Superior temporal gyrus (tissue), 1 donor: ENCODE measurements at regions not wholly inside any gene's neighbourhood (a gene's known extent, or its start where the extent isn't known, plus 50 kb on each side); places are given as distances from the start of the nearest gene placed in this dataset.

ENCODE experiments used
- DNase-seq: peaks from one replicate; pipeline ENCODE4 v3.0.0-alpha.2; 2016; ENCODE audit errors: extremely low spot score

- no peak for DNase-seq
Measured at GRCh38 chr3:28816017-28816416, 464.9 kb upstream of the RBMS3 start.

GRCh38 chr3:28824316-28824715 lies 456.6 kb upstream of the RBMS3 start:
- no peak for DNase-seq

- DNase-seq: no peak
Measured at GRCh38 chr3:28826840-28827239, 454.0 kb upstream of the RBMS3 start.

GRCh38 chr3:28835249-28835648 lies 445.6 kb upstream of the RBMS3 start:
- DNase-seq: no peak

- peak; percentile 30 for DNase-seq
Measured at GRCh38 chr3:28835751-28836150, 445.1 kb upstream of the RBMS3 start.

- no peak for DNase-seq
Measured at GRCh38 chr3:28836199-28836598, 444.7 kb upstream of the RBMS3 start.

- DNase-seq: no peak
Measured at GRCh38 chr3:28840976-28841376, 439.9 kb upstream of the RBMS3 start.

- DNase-seq: no peak
Measured at GRCh38 chr3:28841441-28841840, 439.4 kb upstream of the RBMS3 start.

GRCh38 chr3:28844298-28845005 lies 436.4 kb upstream of the RBMS3 start:
- no peak for DNase-seq

GRCh38 chr3:28845006-28845324 lies 435.9 kb upstream of the RBMS3 start:
- no peak for DNase-seq

GRCh38 chr3:28846971-28847478 lies 433.8 kb upstream of the RBMS3 start:
- DNase-seq: no peak

- no peak for DNase-seq
Measured at GRCh38 chr3:28847736-28848135, 433.1 kb upstream of the RBMS3 start.

- no peak for DNase-seq
Measured at GRCh38 chr3:28850186-28850585, 430.7 kb upstream of the RBMS3 start.

- DNase-seq: no peak
Measured at GRCh38 chr3:28853830-28854229, 427.0 kb upstream of the RBMS3 start.

- DNase-seq: no peak
Measured at GRCh38 chr3:28856796-28857195, 424.1 kb upstream of the RBMS3 start.

- no peak for DNase-seq
Measured at GRCh38 chr3:28859897-28860296, 421.0 kb upstream of the RBMS3 start.

- peak; percentile 50 for DNase-seq
Measured at GRCh38 chr3:28860307-28860706, 420.6 kb upstream of the RBMS3 start.

GRCh38 chr3:28863186-28863585 lies 417.7 kb upstream of the RBMS3 start:
- no peak for DNase-seq

GRCh38 chr3:28867836-28868235 lies 413.0 kb upstream of the RBMS3 start:
- DNase-seq: no peak

- no peak for DNase-seq
Measured at GRCh38 chr3:28868897-28869296, 412.0 kb upstream of the RBMS3 start.

GRCh38 chr3:28877912-28878311 lies 403.0 kb upstream of the RBMS3 start:
- no peak for DNase-seq

GRCh38 chr3:28890373-28890772 lies 390.5 kb upstream of the RBMS3 start:
- DNase-seq: no peak

GRCh38 chr3:28891485-28891884 lies 389.4 kb upstream of the RBMS3 start:
- no peak for DNase-seq

- DNase-seq: no peak
Measured at GRCh38 chr3:28900301-28900700, 380.6 kb upstream of the RBMS3 start.
